Neural cell (in vitro differentiated cells): ENCODE measurements at regions not wholly inside any gene's neighbourhood (a gene's known extent, or its start where the extent isn't known, plus 50 kb on each side); places are given as distances from the start of the nearest gene placed in this dataset.

Source experiments
- H2AFZ ChIP-seq: fragments of 200-600, 300-800 bp; sonication (generic), shearing (Covaris generic); 2 replicates; pipeline ENCODE4 v1.6.0; 2014; ENCODE audit warnings: low read depth, mild to moderate bottlenecking, antibody characterized with exemption, low read length, moderate library complexity
- H3F3A ChIP-seq: fragments of 200-600 bp; shearing (Covaris generic); 2 replicates; pipeline ENCODE4 v1.6.1; 2016; ENCODE audit warnings: mild to moderate bottlenecking, moderate library complexity, mixed read lengths, antibody characterized with exemption, low read length; ENCODE audit not compliant: insufficient read depth, poor library complexity, severe bottlenecking
- H3K27ac ChIP-seq: fragments of 200-600, 300-800 bp; sonication (generic), shearing (Covaris generic); 2 replicates; pipeline ENCODE4 v1.5.1; 2014; ENCODE audit warnings: mild to moderate bottlenecking, low read length, moderate library complexity
- H3K27me3 ChIP-seq: fragments of 300-800, 200-600 bp; sonication (generic), shearing (Covaris generic); 2 replicates; pipeline ENCODE4 v1.6.0; 2014; ENCODE audit warnings: mild to moderate bottlenecking, low read depth, low read length, moderate library complexity; ENCODE audit not compliant: insufficient read depth
- H3K36me3 ChIP-seq: fragments of 300-800, 200-600 bp; sonication (generic), shearing (Covaris generic); 2 replicates; pipeline ENCODE4 v1.5.1; 2014; ENCODE audit warnings: mild to moderate bottlenecking, antibody characterized with exemption, low read length, moderate library complexity; ENCODE audit not compliant: insufficient read depth
- H3K4me2 ChIP-seq: fragments of 300-800, 200-600 bp; sonication (generic), shearing (Covaris generic); 2 replicates; pipeline ENCODE4 v1.6.0; 2014; ENCODE audit warnings: mild to moderate bottlenecking, low read length
- H3K4me3 ChIP-seq: fragments of 300-800, 200-600 bp; sonication (generic), shearing (Covaris generic); 2 replicates; pipeline ENCODE4 v1.5.1; 2014; ENCODE audit warnings: mild to moderate bottlenecking, low read length, moderate library complexity
- H3K79me2 ChIP-seq: fragments of 200-600 bp; shearing (Covaris generic); replicated peaks from 2 replicates; pipeline ENCODE4 v1.6.0; 2014; ENCODE audit warnings: mild to moderate bottlenecking, low read length, moderate library complexity; ENCODE audit not compliant: insufficient read depth
- H3K9ac ChIP-seq: fragments of 300-800, 200-600 bp; sonication (generic), shearing (Covaris generic); 2 replicates; pipeline ENCODE4 v1.6.1; 2016; ENCODE audit warnings: mild to moderate bottlenecking, low read length, mixed read lengths
- H3K9me2 ChIP-seq: fragments of 200-600 bp; shearing (Covaris generic); 2 replicates; pipeline ENCODE4 v1.6.1; 2016; ENCODE audit warnings: mild to moderate bottlenecking, low read length, mixed read lengths; ENCODE audit not compliant: insufficient read depth
- H3K9me3 ChIP-seq: fragments of 200-600, 300-800 bp; sonication (generic), shearing (Covaris generic); 2 replicates; pipeline ENCODE4 v1.6.1; 2016; ENCODE audit warnings: mild to moderate bottlenecking, mixed run types, low read length, moderate library complexity, mixed read lengths
- H4K20me1 ChIP-seq: fragments of 200-600 bp; shearing (Covaris generic); 2 replicates; pipeline ENCODE4 v1.6.1; 2016; ENCODE audit warnings: mild to moderate bottlenecking, mixed run types; ENCODE audit not compliant: insufficient read depth
- CTCF ChIP-seq: fragments of 450-650 bp; IDR thresholded peaks from 2 replicates; pipeline ENCODE4 v1.5.1; 2014; ENCODE audit warnings: antibody characterized with exemption, mild to moderate bottlenecking, moderate library complexity; ENCODE audit not compliant: poor library complexity, severe bottlenecking
- EP300 ChIP-seq: fragments of 450-650 bp; conservative IDR thresholded peaks from 2 replicates; pipeline ENCODE4 v1.6.1; 2014; ENCODE audit warnings: antibody characterized with exemption, mild to moderate bottlenecking, moderate library complexity; ENCODE audit not compliant: poor library complexity, severe bottlenecking
- EZH2 ChIP-seq: fragments of 200-600, 300-800 bp; shearing (Covaris generic), sonication (generic); IDR thresholded peaks from 2 replicates; pipeline ENCODE4 v1.6.1; 2014; ENCODE audit warnings: antibody characterized with exemption, low read length, borderline replicate concordance, mild to moderate bottlenecking; ENCODE audit not compliant: insufficient read depth, poor library complexity, severe bottlenecking
- MXI1 ChIP-seq: fragments of 450-650 bp; conservative IDR thresholded peaks from 2 replicates; pipeline ENCODE4 v1.6.1; 2014; ENCODE audit warnings: antibody characterized with exemption, mild to moderate bottlenecking; ENCODE audit not compliant: poor library complexity, severe bottlenecking
- POLR2AphosphoS5 ChIP-seq: IDR thresholded peaks from 2 replicates; pipeline ENCODE4 v1.6.1; 2012
- RAD21 ChIP-seq: fragments of 450-650 bp; conservative IDR thresholded peaks from 2 replicates; pipeline ENCODE4 v1.6.1; 2014; ENCODE audit warnings: antibody characterized with exemption, mild to moderate bottlenecking, moderate library complexity
- SMC3 ChIP-seq: fragments of 450-650 bp; conservative IDR thresholded peaks from 2 replicates; pipeline ENCODE4 v1.6.1; 2014; ENCODE audit warnings: antibody characterized with exemption, mild to moderate bottlenecking, moderate library complexity; ENCODE audit not compliant: poor library complexity
- TAF1 ChIP-seq: IDR thresholded peaks from 2 replicates; pipeline ENCODE4 v1.6.1; 2012; ENCODE audit warnings: low read depth
- TF ChIP-seq, protein P1 (sequence below): IDR thresholded peaks from 2 replicates; pipeline ENCODE4 v1.6.1; 2012; ENCODE audit warnings: borderline replicate concordance

GRCh38 chr7:31204071-31204470, 136.5 kb downstream of the NEUROD6 start:
- Histone ChIP-seq H2AFZ (no peak overlapping the region), H3K79me2 (no peaks in the 10 kb centered on the region), H3K4me3 (no peak overlapping the region), H3K27ac (no peak overlapping the region), H3K4me2 (no peak overlapping the region), H3K9ac (no peak overlapping the region), H3K36me3 (no peaks in the 10 kb centered on the region), H3F3A (no peaks in the 10 kb centered on the region), H3K9me2 (no peaks in the 10 kb centered on the region), H3K9me3 (no peaks in the 10 kb centered on the region), H3K27me3 (no peaks in the 10 kb centered on the region), H4K20me1 (no peaks in the 10 kb centered on the region)
- TF ChIP-seq MXI1 = no peak
- TF ChIP-seq POLR2AphosphoS5 = no peak

DNA sequence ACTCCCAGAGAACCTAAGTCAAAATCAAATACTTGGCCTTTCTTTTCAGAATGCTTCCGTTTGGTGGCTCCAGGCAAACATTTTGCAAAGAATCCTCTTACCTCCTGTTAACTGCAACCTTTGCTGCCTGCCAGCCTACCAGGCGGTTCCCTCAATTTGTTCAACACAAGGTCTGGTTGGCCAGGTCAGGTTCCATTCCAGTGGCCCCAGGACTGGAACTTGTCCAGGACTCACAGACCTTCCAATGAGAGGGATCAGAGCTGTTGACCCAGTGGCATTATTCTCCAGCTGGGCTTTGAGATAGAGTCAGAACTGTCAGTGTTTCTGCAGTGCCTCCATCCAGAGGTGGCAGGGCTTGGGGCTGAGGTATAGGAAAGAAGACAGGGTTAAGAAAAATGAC, 137.0 kb downstream of the NEUROD6 start:
- no peaks in the 10 kb centered on the region for H3K36me3 ChIP-seq
- no peaks in the 10 kb centered on the region for H3K9me3 ChIP-seq
- H4K20me1 ChIP-seq = no peaks in the 10 kb centered on the region
- no peak overlapping the region for H3K27ac ChIP-seq
- no peaks in the 10 kb centered on the region for H3K9me2 ChIP-seq
- H3F3A ChIP-seq = no peaks in the 10 kb centered on the region
- H3K79me2 ChIP-seq = no peaks in the 10 kb centered on the region
- no peaks in the 10 kb centered on the region for H3K27me3 ChIP-seq
- no peak overlapping the region for H2AFZ ChIP-seq
- H3K4me2 ChIP-seq = no peak overlapping the region
- no peak for TF ChIP-seq MXI1
- TF ChIP-seq, protein P1, sequence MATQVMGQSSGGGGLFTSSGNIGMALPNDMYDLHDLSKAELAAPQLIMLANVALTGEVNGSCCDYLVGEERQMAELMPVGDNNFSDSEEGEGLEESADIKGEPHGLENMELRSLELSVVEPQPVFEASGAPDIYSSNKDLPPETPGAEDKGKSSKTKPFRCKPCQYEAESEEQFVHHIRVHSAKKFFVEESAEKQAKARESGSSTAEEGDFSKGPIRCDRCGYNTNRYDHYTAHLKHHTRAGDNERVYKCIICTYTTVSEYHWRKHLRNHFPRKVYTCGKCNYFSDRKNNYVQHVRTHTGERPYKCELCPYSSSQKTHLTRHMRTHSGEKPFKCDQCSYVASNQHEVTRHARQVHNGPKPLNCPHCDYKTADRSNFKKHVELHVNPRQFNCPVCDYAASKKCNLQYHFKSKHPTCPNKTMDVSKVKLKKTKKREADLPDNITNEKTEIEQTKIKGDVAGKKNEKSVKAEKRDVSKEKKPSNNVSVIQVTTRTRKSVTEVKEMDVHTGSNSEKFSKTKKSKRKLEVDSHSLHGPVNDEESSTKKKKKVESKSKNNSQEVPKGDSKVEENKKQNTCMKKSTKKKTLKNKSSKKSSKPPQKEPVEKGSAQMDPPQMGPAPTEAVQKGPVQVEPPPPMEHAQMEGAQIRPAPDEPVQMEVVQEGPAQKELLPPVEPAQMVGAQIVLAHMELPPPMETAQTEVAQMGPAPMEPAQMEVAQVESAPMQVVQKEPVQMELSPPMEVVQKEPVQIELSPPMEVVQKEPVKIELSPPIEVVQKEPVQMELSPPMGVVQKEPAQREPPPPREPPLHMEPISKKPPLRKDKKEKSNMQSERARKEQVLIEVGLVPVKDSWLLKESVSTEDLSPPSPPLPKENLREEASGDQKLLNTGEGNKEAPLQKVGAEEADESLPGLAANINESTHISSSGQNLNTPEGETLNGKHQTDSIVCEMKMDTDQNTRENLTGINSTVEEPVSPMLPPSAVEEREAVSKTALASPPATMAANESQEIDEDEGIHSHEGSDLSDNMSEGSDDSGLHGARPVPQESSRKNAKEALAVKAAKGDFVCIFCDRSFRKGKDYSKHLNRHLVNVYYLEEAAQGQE = no peak
- no peak for TF ChIP-seq EZH2
- no peak for TF ChIP-seq POLR2AphosphoS5
- TF ChIP-seq EP300 = no peak
- no peak for TF ChIP-seq CTCF
- no peak for TF ChIP-seq RAD21
- TF ChIP-seq SMC3 = no peak
- TF ChIP-seq TAF1 = no peak
- no peak overlapping the region for H3K9ac ChIP-seq
- no peak overlapping the region for H3K4me3 ChIP-seq

- H3F3A ChIP-seq = no peaks in the 10 kb centered on the region
- no peak for TF ChIP-seq EZH2
- TF ChIP-seq, protein P1 = no peak
- TF ChIP-seq EP300 = no peak
- no peak for TF ChIP-seq POLR2AphosphoS5
- no peaks in the 10 kb centered on the region for H4K20me1 ChIP-seq
- H3K4me3 ChIP-seq = no peak overlapping the region
- H2AFZ ChIP-seq = no peak overlapping the region
- H3K27ac ChIP-seq = no peak overlapping the region
- no peaks in the 10 kb centered on the region for H3K9me2 ChIP-seq
- no peaks in the 10 kb centered on the region for H3K9me3 ChIP-seq
- no peak overlapping the region for H3K4me2 ChIP-seq
- H3K79me2 ChIP-seq = no peaks in the 10 kb centered on the region
- no peaks in the 10 kb centered on the region for H3K36me3 ChIP-seq
- no peaks in the 10 kb centered on the region for H3K27me3 ChIP-seq
- H3K9ac ChIP-seq = no peak overlapping the region
These were observed 137.7 kb downstream of the NEUROD6 start for GRCh38 chr7:31202801-31203200.
